ENCODE measurements at regions not wholly inside any gene's neighbourhood (a gene's known extent, or its start where the extent isn't known, plus 50 kb on each side); places are given as distances from the start of the nearest gene placed in this dataset.

DNA sequence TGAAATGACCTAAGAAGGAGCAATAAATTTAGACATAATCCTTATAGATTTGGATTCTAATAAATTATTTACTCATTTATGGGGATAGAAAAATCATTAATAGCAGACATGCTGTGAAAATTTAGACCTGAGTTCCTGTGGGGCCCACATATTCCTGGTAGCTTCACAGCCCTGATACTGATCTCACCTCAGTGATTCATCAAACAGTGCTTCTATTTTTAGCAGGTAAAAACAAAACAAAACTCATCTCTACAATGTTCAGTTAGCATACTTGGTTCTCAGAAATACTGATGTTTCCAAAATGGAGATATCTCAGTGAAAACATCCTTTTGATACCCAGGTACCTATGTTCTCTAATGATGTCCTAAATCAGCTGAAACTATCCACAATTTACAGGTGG is 841.1 kb upstream of the SORCS1 start:
- TF ChIP-seq EZH2phosphoT487 (conservative IDR thresholded peaks at IDR 0.05; ENCODE audit: low read length), result no peak
- TF ChIP-seq, protein P1, sequence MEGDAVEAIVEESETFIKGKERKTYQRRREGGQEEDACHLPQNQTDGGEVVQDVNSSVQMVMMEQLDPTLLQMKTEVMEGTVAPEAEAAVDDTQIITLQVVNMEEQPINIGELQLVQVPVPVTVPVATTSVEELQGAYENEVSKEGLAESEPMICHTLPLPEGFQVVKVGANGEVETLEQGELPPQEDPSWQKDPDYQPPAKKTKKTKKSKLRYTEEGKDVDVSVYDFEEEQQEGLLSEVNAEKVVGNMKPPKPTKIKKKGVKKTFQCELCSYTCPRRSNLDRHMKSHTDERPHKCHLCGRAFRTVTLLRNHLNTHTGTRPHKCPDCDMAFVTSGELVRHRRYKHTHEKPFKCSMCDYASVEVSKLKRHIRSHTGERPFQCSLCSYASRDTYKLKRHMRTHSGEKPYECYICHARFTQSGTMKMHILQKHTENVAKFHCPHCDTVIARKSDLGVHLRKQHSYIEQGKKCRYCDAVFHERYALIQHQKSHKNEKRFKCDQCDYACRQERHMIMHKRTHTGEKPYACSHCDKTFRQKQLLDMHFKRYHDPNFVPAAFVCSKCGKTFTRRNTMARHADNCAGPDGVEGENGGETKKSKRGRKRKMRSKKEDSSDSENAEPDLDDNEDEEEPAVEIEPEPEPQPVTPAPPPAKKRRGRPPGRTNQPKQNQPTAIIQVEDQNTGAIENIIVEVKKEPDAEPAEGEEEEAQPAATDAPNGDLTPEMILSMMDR (IDR thresholded peaks at IDR 0.05; ENCODE audit: insufficient read depth, low read length, poor library complexity, severe bottlenecking), result no peak
